ENCODE measurements at regions not wholly inside any gene's neighbourhood (a gene's known extent, or its start where the extent isn't known, plus 50 kb on each side); places are given as distances from the start of the nearest gene placed in this dataset.
"Not testable (repeated sequence)": the region's sequence is repeated elsewhere in the genome, so short reads cannot be mapped to it uniquely, and the experiment has no call there.

DNA sequence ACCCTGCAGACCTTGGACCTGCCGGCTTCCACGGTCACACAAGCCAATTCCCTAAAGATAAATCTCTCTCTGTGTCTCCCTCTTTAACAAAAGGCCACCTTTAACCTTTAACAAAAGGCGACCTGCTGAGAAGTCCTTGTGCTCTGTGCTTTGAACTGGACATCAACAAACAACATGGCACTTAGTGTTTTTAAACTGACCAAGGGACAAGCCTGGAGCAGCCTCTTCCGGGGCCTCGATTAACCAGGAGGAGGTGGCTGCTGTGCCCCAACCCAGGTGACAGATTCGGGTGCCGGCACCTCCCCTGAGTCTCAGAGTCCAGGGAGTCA, 135.3 kb downstream of the RTP5 start:
- no peak for DNase-seq (ENCODE audit: low read depth)

DNA sequence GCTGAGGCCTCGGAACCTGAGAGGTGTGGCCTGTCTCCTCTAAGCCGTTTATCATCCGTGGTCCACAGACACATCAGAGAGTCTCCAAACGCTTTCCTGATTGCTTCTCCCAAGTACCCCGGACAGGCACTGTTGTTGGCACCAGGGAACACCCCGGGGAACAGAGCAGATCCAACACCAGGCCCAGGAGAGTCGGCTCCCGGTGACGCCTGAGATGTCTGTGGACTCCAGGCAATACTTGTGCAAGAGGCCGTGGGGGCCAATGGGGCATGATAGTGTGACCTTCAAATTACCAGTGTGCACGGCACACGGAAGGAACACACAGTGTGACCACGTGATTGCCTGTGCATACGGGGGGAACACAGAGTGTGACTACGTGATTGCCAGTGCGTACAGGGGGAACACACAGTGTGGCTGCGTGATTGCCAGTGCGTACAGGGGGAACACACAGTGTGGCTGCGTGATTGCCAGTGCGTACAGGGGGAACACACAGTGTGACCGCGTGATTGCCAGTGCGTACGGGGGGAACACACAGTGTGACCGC, 136.6 kb downstream of the RTP5 start:
- DNase-seq (ENCODE audit: low read depth): not testable (repeated sequence)

DNA sequence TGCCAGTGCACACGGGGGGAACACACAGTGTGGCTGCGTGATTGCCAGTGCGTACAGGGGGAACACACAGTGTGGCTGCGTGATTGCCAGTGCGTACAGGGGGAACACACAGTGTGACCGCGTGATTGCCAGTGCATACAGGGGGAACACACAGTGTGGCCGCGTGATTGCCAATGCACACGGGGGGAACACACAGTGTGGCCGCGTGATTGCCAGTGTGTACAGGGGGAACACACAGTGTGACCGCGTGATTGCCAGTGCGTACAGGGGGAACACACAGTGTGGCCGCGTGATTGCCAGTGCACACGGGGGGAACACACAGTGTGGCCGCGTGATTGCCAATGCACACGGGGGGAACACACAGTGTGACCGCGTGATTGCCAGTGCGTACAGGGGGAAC, 139.4 kb downstream of the RTP5 start:
- not testable (repeated sequence) for DNase-seq (ENCODE audit: low read depth)

DNA sequence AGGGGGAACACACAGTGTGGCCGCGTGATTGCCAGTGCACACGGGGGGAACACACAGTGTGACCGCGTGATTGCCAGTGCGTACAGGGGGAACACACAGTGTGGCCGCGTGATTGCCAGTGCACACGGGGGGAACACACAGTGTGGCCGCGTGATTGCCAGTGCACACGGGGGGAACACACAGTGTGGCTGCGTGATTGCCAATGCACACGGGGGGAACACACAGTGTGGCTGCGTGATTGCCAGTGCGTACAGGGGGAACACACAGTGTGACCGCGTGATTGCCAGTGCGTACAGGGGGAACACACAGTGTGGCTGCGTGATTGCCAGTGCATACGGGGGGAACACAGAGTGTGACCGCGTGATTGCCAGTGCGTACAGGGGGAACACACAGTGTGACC, 140.3 kb downstream of the RTP5 start:
- not testable (repeated sequence) for DNase-seq (ENCODE audit: low read depth)

DNA sequence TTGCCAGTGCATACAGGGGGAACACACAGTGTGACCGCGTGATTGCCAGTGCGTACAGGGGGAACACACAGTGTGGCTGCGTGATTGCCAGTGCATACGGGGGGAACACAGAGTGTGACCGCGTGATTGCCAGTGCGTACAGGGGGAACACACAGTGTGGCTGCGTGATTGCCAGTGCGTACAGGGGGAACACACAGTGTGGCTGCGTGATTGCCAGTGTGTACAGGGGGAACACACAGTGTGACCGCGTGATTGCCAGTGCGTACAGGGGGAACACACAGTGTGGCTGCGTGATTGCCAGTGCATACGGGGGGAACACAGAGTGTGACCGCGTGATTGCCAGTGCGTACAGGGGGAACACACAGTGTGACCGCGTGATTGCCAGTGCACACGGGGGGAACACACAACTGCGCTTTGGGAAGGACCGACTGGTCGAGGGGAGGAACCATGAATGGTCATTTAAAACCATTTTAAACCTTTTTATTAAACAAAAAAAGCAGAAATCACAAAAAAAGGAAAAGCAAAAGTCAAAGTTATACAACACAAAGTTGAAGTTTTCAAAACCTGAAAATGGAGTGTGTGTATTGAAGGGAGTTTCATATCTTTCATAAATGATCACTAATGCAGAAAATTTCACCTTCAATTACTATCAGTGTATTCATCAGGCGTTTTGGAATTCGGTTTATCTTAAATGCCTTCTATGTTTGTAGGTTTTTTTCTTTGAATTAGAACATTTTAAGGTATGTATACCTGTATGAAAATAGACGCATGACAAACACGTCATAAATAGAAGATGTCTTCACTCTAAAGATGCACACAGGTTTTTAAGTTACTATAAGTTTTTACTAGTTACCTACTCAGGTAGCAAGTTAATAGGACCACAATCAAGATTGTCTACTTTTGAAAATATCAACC, 141.0 kb downstream of the RTP5 start:
- not testable (repeated sequence) for DNase-seq (ENCODE audit: low read depth)

DNA sequence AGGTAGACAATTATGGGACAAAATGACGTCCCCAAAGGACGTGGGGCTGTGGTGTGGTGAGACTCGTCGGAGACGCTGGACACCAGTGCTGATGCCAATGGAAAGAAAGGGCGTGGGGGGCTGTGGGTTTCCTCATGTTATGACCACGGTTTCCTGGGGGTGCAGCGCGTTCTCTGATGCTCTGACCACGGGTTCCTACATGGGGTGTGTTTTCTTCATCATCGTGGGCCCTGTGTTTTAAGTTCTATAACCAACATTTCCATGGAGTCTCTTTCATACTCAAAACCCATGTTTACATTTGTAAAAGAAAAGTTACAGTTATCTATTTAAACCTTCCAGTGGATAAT, 141.6 kb downstream of the RTP5 start:
- DNase-seq (ENCODE audit: low read depth): no peak

DNA sequence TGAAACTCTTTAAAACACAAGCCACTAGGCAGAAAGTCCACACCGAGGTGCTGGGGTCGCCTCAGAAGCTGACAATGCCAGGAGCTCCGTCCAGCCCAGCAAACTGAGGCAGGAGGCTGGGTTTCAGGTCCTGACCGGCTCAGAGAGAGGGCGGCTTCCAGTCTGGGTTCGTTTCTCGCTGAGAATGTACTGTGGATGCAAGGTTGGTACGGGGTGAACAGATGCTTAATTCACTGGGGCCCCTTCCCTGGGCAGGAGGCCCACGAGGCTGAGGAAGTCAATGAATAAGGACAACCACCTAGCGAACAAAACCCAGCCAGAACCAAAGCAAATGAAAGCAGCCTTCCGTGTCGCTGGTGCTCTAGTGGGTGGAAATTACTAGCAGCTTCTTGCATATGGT, 142.0 kb downstream of the RTP5 start:
- DNase-seq (ENCODE audit: low read depth): no peak

DNA sequence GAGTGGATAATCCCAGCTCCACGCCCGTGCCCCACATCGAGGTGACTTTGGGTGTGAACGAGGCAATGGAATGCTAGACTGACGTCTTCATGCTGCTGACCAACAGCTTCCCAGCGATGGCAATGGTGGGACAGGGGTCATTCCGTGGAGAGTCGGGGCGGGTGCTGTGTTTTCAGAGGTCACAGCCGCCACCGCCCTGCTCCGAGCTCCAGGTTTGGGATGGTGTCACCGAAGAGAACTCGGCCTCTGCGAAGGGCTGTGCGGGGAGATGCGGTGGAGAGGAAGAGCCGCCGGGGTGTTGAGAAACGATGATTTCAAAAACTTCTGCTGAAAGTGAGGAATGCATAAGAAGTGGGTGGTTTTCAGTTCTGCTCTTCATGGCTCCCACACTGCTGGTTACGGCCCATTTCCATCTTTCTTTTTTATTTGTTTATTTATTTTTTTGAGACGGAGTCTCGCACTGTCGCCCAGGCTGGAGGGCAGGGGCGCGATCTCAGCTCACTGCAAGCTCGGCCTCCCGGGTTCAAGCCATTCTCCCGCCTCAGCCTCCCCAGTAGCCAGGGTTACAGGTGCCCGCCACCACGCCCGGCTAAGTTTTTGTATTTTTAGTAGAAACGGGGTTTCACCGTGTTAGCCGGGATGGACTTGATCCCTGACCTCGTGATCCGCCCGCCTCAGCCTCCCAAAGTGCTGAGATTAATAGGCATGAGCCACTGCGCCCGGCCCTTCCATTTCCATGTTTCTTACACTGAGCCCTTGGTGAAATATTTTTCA, 142.6 kb downstream of the RTP5 start:
- DNase-seq (ENCODE audit: low read depth): no peak

DNA sequence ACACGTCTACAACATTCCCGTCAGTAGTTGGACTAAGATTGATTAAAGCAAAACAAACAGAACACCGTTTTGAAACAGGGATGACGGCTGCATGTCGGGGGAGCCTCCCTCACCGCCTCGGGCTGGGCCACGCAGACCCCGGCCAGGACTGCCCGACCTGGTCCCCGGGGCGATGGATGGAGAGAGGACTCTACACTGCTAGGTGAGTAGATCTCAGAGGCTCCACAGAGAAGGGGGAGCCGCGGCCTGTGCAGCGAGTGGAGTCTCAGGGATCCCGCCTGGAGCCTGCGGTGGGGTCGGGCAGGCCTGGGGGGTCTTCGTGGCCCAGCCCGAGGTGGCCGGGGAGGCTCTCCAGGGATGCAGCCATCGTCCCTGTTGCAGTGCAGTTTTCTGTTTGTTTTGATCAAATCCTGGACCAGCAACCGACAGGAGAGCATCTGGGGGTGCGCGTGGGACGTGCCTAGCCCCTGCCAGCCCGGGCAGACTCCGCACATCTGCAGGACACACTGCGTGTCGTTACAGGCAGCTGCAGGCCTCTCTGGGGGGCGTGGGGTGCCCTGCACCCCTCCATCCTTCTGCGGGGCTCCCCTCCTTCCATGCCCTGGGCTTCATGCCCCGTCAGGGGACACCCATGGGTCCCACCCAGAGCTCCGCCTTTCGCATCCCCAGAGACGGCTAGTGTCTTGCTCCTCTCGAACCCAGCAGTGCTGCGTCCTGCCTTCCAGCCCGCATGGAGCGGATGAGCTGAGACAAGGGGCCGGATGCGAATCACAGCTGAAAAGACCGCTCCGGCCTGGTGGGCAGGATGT, 143.6 kb downstream of the RTP5 start:
- DNase-seq (ENCODE audit: low read depth): no peak

DNA sequence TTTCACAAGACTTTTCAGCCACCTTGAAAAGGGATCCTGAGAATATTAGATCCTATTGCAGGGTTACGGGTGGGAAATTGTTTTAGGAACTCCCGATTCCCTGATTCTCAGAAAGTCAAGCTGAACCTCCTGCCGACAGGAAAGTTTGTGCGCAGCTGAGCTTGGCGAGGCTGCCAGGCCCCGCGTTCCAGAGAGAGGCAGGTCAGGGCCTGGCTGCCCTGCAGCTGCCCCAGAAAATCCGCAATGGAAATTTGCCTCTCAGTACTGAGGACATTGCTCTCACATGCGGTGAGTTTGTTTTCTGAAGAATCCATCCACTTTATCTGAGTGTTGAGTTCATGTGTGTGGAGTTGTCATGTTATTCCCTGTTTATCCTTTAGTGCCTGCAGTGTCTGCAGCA, 144.2 kb downstream of the RTP5 start:
- no peak for DNase-seq (ENCODE audit: low read depth)

DNA sequence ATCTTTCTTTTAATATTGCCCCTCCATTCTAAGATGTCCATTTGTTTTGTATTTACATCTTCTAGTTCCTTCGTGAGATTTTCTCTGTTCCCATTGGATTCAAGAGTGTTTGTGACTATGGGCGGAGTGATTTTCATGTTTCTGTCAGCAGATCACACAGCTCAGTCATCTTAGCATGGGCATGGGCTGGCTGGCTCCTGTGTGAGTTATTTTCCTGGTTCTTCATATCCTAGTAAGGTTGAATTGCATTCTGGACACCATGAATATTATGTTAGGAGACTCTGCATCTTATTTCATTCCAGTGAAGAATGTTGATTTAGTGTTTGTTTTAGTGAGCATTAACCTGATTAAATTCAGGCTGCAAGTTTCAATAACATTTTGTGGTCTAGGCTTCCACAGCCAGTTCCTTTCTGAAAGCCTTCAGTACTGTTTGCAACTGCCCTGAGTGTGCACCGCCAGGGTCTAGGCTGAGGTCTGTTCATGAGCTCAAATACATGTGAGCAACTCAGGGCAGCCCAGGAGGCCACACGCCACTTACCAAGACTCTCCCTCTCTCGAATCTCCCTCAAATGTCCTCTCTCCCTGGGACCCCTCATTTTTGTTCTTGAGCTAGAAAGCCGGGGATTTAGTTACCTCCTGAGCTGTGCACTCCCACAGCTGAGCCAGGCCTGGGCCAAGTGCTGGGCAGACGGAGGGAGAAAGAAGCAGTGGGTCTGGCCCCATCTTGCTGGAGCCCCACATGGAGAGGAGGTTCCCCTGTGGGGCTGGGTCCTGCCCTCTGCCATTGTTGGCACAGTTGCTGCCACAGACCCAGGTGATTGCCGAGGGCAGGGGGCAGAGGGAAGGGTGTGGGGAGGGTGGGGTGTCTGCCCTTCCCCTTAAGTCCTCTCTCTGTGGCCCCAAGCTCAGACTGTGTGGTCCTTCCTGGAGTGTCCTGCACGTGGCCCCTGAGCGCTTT, 145.9 kb downstream of the RTP5 start:
- DNase-seq (ENCODE audit: low read depth): no peak

DNA sequence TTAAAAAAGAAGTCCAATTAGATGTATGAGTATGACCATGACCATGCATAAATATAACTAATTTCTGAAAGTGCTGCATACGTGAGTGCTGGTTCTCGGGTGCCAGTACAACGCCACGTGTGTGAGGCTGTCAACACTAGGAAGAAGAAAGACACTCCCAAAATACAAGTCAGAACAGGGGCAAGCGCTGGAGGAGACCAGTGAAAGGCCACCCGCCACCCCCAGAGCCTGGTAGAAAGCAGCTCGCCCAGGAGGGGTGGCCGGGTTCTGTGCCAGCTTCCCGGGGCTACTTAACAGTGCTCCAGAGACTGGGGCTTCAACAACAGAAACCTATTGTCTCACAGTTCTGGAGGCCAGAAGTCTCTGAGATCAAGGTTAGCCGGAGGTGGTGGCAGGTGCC, 147.6 kb downstream of the RTP5 start:
- no peak for DNase-seq (ENCODE audit: low read depth)

DNA sequence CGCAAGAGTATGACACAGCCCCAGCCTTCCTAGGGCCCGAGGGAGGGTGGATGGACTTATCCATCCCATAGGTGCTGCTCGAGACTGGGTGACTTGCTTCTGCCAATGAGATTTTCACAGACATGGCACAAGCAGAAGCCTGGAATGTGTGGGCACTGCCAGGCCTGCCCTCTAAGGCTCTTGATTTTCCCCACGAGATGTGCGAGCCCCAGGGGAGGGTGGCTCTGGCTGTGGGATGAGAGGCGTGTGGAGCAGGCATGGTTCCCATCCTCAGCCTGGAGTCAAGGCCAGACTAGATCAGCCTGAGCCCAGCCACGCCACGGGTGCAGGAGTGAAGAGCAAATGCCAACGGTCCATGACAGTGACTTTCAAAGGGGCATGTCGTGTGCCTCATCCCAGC, 148.9 kb downstream of the RTP5 start:
- not testable (repeated sequence) for DNase-seq (ENCODE audit: low read depth)

DNA sequence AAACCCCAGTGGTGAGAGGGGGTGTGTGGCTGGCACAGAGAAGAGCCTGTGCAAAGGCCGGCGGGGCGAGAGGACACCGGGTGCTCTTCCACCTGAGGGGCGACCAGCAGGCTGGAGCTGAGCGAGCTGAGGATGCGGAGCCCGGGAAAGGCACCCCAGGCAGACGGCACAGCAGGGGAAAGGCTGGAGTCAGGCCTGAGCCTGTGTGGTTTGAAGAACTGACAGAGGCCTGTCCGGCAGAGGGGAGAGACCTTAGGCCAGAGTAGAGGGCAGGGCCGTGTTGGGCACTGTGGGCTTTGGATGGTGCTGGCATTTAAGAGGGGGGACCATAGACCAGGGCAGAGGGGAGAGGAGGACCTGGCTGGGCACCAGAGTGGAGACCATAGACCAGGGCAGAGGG, 149.8 kb downstream of the RTP5 start:
- no peak for DNase-seq (ENCODE audit: low read depth)

DNA sequence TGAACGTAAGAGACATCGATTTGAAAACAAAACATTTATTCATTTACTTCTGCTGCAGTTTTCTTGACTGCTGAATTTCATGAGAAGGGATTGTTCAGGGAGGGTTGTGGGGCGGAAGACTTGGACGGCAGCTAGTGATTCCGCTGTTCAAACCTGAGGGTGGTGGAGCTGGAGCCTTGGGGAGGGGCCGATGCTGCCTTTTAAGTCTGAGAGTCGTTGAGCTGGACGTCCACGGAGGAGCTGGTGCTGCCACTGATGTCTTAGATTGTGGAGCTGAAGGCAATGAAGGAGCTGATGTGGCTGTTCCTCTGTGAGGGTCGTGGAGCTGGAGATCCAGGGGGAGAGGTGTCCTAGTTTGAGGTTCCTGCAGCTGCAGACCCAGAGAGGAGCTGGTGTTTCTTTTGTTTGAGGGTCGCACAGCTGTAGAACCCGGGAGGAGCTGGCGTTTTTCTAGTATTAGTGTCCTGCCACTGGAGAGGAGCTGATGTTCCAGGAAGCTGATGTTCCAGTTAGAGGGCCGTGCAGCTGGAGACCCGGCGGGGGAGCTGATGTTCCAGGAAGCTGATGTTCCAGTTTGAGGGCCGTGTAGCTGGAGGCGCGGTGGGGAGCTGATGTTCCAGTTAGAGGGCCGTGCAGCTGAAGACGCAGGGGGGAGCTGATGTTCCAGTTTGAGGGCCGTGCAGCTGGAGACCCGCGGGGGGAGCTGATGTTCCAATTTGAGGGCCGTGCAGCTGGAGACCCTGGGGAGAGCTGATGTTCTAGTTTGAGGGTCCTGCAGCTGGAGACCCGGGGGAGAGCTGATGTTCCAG, 150.9 kb downstream of the RTP5 start:
- DNase-seq (ENCODE audit: low read depth): no peak

DNA sequence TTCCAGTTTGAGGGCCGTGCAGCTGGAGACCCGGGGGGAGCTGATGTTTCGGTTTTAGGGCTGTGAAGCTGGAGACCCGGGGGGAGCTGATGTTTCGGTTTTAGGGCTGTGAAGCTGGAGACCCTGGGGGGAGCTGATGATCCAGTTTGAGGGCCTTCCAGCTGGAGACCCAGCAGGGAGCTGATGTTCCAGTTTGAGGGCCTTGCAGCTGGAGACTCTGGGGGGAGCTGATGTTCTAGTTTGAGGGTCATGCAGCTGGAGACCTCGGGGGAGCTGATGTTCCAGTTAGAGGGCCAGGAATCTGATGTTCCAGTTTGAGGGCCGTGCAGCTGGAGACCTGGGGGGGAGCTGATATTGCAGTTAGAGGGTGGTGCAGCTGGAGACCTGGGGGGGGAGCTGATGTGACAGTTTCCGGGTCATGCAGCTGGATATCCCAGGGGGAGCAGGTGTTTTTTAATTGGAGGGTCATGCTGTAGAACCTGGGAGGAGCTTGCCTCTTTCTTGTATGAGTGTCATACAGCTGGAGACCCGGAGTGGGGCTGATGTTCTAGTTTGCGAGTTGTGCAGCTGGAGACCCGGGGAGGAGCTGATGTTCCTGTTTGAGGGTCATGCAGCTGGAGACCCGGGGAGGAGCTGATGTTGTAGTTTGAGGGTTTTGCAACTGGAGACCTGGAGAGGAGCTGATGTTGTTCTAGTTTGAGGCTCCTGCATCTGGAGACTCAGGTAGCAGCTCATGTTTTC, 153.2 kb downstream of the RTP5 start:
- no peak for DNase-seq (ENCODE audit: low read depth)

DNA sequence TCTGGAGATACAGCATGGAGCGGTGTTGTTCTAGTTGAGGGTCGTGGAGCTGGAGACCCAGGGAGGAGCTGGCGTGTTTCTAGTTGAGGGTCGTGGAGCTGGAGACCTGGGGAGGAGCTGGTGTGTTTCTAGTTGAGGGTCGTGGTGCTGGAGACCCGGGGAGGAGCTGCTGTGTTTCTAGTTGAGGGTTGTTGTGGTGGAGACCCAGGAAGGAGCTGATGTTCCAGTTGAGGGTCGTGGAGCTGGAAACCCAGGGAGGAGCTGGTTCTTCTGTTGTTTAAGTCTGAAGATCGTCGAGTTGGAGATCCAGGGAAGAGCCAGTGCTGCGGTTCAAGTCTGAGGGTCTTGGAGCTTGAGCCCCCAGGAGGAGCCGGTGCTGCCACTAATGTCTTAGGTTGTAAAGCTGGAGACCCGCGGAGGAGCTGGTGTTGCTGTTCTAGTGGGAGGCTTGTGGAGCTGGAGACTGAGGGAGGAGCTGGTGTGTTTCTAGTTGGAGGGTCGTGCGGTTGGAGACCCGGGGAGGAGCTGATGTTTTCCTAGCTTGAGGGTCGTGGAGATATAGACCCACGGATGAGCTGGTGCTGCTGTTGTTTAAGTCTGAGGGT, 155.3 kb downstream of the RTP5 start:
- no peak for DNase-seq (ENCODE audit: low read depth)

DNA sequence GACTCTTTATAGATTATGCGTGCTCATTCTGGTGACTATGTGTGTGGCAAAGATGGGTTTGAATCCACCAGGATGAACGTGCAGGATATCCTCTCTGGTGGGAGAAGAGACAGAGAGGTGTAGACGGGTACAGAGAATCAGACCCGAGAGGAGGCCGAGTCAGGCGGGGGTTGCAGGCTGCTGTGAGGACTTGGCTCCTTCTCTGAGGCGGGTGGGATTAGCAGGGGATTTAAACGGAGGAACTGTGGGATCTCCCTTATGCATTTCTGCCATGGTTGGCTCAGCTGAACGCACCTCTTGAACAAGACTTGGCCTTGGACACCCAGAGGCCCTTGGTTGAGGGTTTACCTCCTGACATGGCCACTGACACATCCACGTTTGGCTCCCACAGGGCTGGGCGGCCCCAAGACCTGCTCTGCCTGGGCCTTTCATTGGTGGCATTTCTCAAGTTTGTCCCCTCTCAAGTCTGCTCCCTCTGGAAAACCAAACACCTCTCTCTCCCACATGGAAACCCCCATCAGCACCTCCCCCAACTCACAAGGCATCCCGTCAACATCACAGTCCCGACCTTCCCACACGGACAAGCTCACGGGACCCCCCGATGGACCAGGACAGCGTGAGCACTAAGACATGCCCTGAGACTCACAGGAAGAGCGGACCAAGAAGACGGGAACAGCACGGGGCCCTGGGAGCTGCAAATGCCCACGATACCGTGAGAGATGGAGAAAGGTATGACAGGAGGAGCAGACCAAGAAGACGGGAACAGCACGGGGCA, 158.3 kb downstream of the RTP5 start:
- DNase-seq (ENCODE audit: low read depth): no peak

All from stimulated activated CD4-positive, alpha-beta T cell treated with anti-CD3 and anti-CD28 coated beads, Interleukin-2, amount 100 ng/mL, for 4 hours (primary cell).